GM18873 (cell line): ENCODE measurements at regions not wholly inside any gene's neighbourhood (a gene's known extent, or its start where the extent isn't known, plus 50 kb on each side); places are given as distances from the start of the nearest gene placed in this dataset.

Source experiments
- ATAC-seq: cut with Tn5 transposase; IDR thresholded peaks from one replicate; pipeline ENCODE4 v1.9.1; 2021; ENCODE audit warnings: mild to moderate bottlenecking, moderate library complexity, moderate number of reproducible peaks; ENCODE audit not compliant: unreplicated experiment, low FRiP score

- no peak for ATAC-seq
These were observed 262.8 kb downstream of the DKK2 start for GRCh38 chr4:106773076-106773905.

DNA sequence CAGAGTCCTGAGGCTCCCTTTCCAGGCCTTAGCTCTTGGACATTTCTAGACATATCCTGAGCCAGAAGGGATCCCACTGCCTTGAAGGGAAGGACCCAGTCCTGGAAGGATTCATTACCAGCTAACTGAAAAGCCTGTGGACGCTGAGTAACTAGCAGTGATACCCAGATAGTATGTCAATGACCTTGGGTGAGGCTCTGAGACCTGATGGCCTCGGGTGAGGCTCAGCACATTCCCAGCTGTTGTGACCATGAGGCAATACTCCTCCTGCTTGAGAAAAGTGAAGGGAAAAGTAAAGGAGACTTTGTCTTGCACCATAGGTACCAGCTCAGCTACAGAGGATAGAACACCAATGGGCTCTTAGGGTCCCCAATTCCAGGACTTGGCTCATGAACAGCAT lies 268.1 kb downstream of the DKK2 start:
- ATAC-seq: no peak

- no peak for ATAC-seq
These were observed 269.6 kb downstream of the DKK2 start for GRCh38 chr4:106766519-106766918.

- ATAC-seq: no peak
These were observed 271.3 kb downstream of the DKK2 start for GRCh38 chr4:106764774-106765173.

DNA sequence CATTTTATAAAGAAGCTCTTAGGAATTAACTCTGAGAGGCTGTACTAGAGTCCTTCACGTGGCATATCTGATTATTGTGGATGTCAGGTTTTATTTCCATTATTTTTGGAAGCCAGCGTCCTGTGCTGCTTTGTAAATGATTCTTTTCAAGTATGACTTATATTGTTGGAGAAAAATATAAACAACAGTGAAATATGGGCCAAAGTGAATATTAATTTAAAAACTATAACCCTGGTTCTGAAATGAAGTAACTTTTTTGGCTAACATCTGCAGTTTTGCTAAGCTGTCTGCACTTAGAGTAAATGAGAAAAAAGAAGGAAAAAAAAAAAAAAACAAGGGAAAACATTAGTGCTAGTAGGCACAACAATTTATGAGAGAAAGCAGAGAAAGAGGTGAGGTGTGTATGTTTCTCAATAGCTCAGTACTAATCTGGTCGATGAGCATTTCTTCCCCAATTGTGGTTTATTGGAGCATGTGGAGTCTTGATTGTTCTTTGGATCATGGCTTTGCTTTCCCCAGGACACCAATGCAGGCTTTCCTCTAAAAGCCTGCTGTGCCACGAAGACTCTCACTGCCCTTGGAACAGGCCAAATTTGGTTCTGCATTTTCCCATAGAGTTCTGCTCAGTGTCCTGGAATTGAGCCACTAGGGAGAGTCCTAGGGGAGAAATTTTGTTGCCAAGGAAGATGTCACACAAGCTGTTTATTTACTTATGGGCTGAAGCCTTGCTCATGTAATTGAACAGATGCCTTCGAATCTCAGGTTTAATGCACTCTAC lies 273.3 kb downstream of the DKK2 start:
- ATAC-seq: no peak

GRCh38 chr4:106753426-106753825 lies 282.7 kb downstream of the DKK2 start:
- no peak for ATAC-seq

GRCh38 chr4:106746451-106746850 lies 289.7 kb downstream of the DKK2 start:
- ATAC-seq: no peak

- ATAC-seq: no peak
These were observed 298.0 kb downstream of the DKK2 start for GRCh38 chr4:106738121-106738520.

- ATAC-seq: no peak
These were observed 317.6 kb downstream of the DKK2 start for GRCh38 chr4:106718548-106718947.

DNA sequence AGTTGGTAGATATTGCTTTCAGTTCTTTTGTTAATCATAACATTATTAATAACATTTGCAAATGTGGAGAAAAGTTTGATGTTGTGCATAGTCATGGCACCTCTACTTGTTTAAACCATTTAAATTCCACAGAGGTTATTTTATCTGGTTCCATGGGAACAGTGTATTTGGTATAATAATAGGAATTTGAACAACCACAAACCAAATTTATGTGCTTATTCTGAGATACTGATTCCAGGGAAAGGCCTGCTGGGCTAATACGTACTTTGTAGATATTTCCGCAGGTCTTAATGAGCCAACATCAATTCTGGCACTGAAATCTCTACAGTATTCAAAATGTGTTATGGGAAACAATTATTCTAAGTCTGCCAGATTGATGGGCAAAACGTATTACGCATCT lies 319.0 kb downstream of the DKK2 start:
- ATAC-seq: no peak

- no peak for ATAC-seq
These were observed 320.3 kb downstream of the DKK2 start for GRCh38 chr4:106715825-106716224.

DNA sequence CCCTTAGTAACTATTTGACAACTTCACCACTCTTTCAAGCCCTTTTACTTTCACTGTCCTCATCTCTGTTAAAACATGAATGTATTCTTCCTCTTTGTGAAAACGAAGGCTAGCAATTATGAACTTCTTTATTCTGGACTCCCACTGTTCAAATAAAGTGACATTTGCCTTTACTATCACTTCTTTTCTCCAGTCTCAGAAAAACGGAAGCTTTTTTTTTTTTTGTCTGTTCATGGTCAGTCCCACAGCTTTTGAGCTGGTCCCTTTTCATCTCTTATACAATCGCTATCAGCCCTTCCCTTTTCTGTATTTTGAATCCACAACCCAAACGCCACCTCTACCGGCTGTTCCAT lies 327.7 kb downstream of the DKK2 start:
- no peak for ATAC-seq

GRCh38 chr4:106707776-106708463 lies 328.2 kb downstream of the DKK2 start:
- no peak for ATAC-seq

DNA sequence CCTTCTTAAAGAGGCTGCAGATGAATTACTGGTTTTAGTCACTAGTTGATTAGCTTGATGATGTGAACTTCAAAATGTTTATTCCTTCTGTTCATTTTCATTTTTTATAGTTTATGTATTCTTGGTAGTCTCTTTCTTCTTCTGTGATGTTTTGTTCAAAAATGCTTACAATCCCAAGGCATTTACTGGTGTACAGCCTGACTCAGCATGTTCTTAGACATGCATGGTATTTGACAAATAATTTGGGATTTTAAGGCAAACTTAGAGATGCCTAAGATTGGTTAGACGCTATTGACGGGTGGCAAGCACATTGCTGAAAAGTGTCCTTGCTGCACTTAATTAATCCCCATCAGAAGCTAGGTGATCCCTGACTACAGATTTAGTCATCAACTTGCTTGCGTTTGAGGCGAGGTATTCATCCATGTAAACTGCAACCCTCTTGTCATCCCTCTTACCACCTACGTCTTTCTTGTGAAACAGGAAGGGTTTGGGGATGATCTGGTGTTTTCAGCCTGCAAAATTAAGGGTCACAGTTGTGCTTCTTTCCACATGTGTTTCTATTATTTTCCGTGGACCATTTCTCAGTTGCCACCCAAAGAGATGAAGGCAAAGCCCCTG lies 331.8 kb downstream of the DKK2 start:
- no peak for ATAC-seq

DNA sequence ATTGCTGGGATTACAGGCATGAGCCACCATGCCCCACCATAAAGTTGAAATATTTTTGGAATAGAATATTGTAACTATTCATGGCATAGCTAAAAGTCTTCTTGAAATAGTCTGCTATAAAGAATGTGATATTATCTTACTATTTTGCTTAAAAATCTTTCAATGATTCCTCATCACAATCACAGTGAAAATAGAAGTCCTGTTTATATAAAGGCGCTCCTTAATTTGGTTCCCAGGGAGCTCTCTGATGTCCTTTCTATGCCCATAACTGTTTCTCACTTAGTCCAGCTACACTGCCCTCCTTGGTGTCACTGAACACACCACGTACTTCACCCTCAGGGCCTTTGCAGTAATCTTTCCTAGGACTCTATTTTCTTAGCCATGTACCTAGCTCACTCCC lies 331.7 kb upstream of the GIMD1 start:
- ATAC-seq: no peak

GRCh38 chr4:106698621-106699195 lies 330.1 kb upstream of the GIMD1 start:
- no peak for ATAC-seq

DNA sequence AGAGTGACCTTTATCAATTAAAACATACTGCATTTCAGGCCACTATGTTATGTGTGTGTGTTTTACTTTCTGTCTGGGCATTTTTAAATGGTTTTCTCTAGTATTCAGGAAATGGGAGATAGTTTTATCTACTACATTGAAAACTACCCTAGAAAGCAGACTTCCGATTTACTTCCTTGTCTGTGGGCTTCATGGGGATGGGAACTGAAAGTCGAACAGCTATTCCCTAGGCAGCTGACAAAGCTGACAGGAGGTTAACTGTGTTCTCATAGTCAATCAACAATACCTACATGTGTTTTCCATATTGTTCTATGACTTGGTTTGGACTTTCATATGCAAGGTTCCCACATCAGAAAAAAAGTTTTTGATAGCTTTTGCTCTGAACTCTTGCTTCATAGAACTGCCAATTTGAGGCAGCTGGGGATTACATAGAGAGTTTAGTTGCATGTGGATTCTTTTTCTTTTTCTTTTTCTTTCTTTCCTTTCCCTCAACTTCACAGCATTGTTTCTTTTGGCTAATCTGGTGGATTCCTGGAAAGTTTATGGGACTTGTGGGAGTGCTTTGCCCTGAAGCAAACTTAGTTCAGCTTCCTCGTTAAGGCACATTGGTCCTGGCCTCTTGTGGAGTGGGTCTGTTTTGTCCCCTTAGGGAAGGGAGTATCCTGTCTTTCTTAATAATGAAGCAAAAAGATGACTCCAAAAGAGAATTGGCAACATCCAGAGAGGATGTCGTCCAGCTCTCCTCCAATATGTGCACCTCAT lies 327.1 kb upstream of the GIMD1 start:
- no peak for ATAC-seq

- ATAC-seq: no peak
These were observed 325.7 kb upstream of the GIMD1 start for GRCh38 chr4:106694232-106694631.

- no peak for ATAC-seq
These were observed 323.2 kb upstream of the GIMD1 start for GRCh38 chr4:106691749-106692148.

DNA sequence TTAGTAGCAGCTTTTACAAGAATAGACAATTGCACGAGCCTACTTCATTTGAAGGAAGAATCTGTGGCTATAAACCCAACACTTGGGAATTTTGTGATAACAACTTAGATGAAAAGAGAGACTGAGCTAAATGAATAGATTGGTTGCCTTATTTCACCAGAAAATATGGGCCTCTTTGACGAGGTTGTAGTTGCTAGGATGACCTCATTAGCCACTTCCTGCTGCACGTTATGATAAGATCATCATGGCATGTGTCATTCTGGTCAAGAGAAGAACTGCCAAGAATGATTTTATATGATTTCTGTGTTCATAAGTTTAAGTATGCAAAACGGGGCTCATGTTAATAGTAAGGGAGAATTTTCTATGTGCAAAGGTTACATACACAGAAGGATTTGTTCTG lies 321.9 kb upstream of the GIMD1 start:
- ATAC-seq: no peak
